GM12878 (cell line): ENCODE measurements at regions not wholly inside any gene's neighbourhood (a gene's known extent, or its start where the extent isn't known, plus 50 kb on each side); places are given as distances from the start of the nearest gene placed in this dataset.

ENCODE experiments used
- ATAC-seq: fragments of 200-7000 bp; cut with Tn5 transposase; 3 replicates; pipeline ENCODE4 v1.9.1; 2020; ENCODE audit warnings: mild to moderate bottlenecking, moderate library complexity
- BruUV-seq: library from RNA; stranded (reverse); fragments of 400-500 nt; replicated peaks from 2 replicates; lab custom pipeline; 2021; lab: Mats Ljungman, UMichigan
- CTCF ChIA-PET: fragments of 300-600 bp; sonication (Branson Sonifier 250); formaldehyde crosslinking; extraction: SDS; loops from one replicate; lab custom pipeline; 2021; ENCODE audit warnings: inconsistent platforms; lab: Yijun Ruan, JAX
- POLR2A ChIA-PET: fragments of 350-600 bp; formaldehyde crosslinking; extraction: SDS; loops from one replicate; lab custom pipeline; 2021; ENCODE audit warnings: inconsistent platforms; lab: Charles Lee
- RAD21 ChIA-PET: fragments of 300-600 bp; sonication (Branson Sonifier 250); formaldehyde crosslinking; loops from one replicate; lab custom pipeline; 2023; ENCODE audit warnings: antibody characterized with exemption; ENCODE audit not compliant: unreplicated experiment; lab: Charles Lee
- SMC1A ChIA-PET: fragments of 300-600 bp; sonication (Branson Sonifier 250); formaldehyde crosslinking; loops from one replicate; lab custom pipeline; 2023; ENCODE audit not compliant: unreplicated experiment, uncharacterized antibody; lab: Charles Lee
- DNase-seq: peaks from one replicate; pipeline ENCODE4 v3.0.0-alpha.2; 2011; ENCODE audit warnings: low read depth, low spot score
- FAIRE-seq: peaks from 3 replicates; lab custom pipeline; 2011; peaks lifted over from hg19 to GRCh38; lab: Jason Lieb, UNC
- H2AFZ ChIP-seq: 2 replicates; pipeline ENCODE4 v1.6.0; 2011; ENCODE audit warnings: low read depth, low read length, control low read depth; ENCODE audit not compliant: control insufficient read depth
- H3K27ac ChIP-seq: 2 replicates; pipeline ENCODE4 v1.5.1; 2011; ENCODE audit warnings: control low read depth; ENCODE audit not compliant: control insufficient read depth, insufficient read depth
- H3K27me3 ChIP-seq, 2 experiments: replicated peaks in 1 of 2; 2 replicates each; pipeline versions ENCODE4 v1.6.0 to v1.6.1; 2011; ENCODE audit warnings: low read length in 1 of 2; ENCODE audit not compliant: control insufficient read depth in 2 of 2, insufficient read depth in 2 of 2
- H3K36me3 ChIP-seq, 2 experiments: 2 replicates each; pipeline ENCODE4 v1.5.1; 2011; ENCODE audit warnings: low read length in 1 of 2; ENCODE audit not compliant: control insufficient read depth in 2 of 2, insufficient read depth in 2 of 2
- H3K4me1 ChIP-seq: 2 replicates; pipeline ENCODE4 v1.6.1; 2011; ENCODE audit warnings: mild to moderate bottlenecking, low read length, moderate library complexity, mixed read lengths; ENCODE audit not compliant: control insufficient read depth, insufficient read depth
- H3K4me2 ChIP-seq: 2 replicates; pipeline ENCODE4 v1.6.0; 2011; ENCODE audit warnings: control low read depth; ENCODE audit not compliant: control insufficient read depth, insufficient read depth
- H3K4me3 ChIP-seq: fragments of 200-600 bp; sonication (generic); 2 replicates; pipeline ENCODE4 v1.5.1; 2016
- H3K79me2 ChIP-seq: 2 replicates; pipeline ENCODE4 v1.6.0; 2011; ENCODE audit warnings: low read length; ENCODE audit not compliant: control insufficient read depth, insufficient read depth
- H3K9ac ChIP-seq: 2 replicates; pipeline ENCODE4 v1.8.0; 2011; ENCODE audit warnings: low read length, control low read depth, mixed read lengths; ENCODE audit not compliant: control insufficient read depth, insufficient read depth
- H3K9me3 ChIP-seq: replicated peaks from 3 replicates; pipeline ENCODE4 v1.5.1; 2011; ENCODE audit warnings: mild to moderate bottlenecking, low read length; ENCODE audit not compliant: control insufficient read depth, insufficient read depth
- H4K20me1 ChIP-seq: 2 replicates; pipeline ENCODE4 v1.6.0; 2011; ENCODE audit not compliant: control insufficient read depth, insufficient read depth
- ASH2L ChIP-seq: fragments of 300-600, 200-600 bp; sonication (generic); IDR thresholded peaks from 2 replicates; pipeline ENCODE4 v1.6.1; 2017; ENCODE audit warnings: low read depth, mild to moderate bottlenecking, borderline replicate concordance
- CEBPB ChIP-seq, 2 experiments: fragments of 150-350 bp in 1 of 2; IDR thresholded peaks; 2 replicates each; pipeline ENCODE4 v1.6.1; 2012 to 2014; ENCODE audit warnings: low read depth in 2 of 2, low read length in 2 of 2, borderline replicate concordance in 1 of 2, inconsistent platforms in 1 of 2
- CHD4 ChIP-seq: fragments of 200-600 bp; sonication (generic); IDR thresholded peaks from 2 replicates; pipeline ENCODE4 v1.6.1; 2016; ENCODE audit warnings: mild to moderate bottlenecking
- EED ChIP-seq: sonication (generic); IDR thresholded peaks from 2 replicates; pipeline ENCODE4 v1.6.1; 2016; ENCODE audit warnings: antibody characterized with exemption, low read depth
- MEF2B ChIP-seq: fragments of 450-650 bp; IDR thresholded peaks from 2 replicates; pipeline ENCODE4 v1.6.1; 2018; ENCODE audit warnings: mild to moderate bottlenecking, moderate library complexity; ENCODE audit not compliant: partially characterized antibody, poor library complexity, severe bottlenecking
- NR2C1 ChIP-seq: fragments of 450-650 bp; IDR thresholded peaks from 2 replicates; pipeline ENCODE4 v1.6.1; 2017; ENCODE audit warnings: antibody characterized with exemption, mild to moderate bottlenecking, moderate library complexity
- PAX5 ChIP-seq: IDR thresholded peaks from 2 replicates; pipeline ENCODE4 v1.6.1; 2011; ENCODE audit warnings: low read depth, low read length, borderline replicate concordance
- PRDM15 ChIP-seq: fragments of 450-650 bp; formaldehyde crosslinking; IDR thresholded peaks from 2 replicates; pipeline ENCODE4 v1.4.0; 2020; ENCODE audit warnings: mild to moderate bottlenecking, moderate library complexity
- SP1 ChIP-seq: IDR thresholded peaks from one replicate; pipeline ENCODE4 v1.6.1; 2011; ENCODE audit warnings: low read depth, low read length
- SPI1 ChIP-seq: IDR thresholded peaks from 2 replicates; pipeline ENCODE4 v1.6.1; 2011; ENCODE audit warnings: low read depth, mild to moderate bottlenecking, low read length, moderate library complexity, borderline replicate concordance; ENCODE audit not compliant: insufficient read depth
- SRF ChIP-seq, 2 experiments: IDR thresholded peaks; 2 replicates each; pipeline ENCODE4 v1.6.1; 2011; ENCODE audit warnings: low read depth in 2 of 2, low read length in 2 of 2, mild to moderate bottlenecking in 1 of 2, moderate library complexity in 1 of 2
- YBX1 ChIP-seq: fragments of 450-650 bp; IDR thresholded peaks from 2 replicates; pipeline ENCODE4 v1.6.1; 2016; ENCODE audit warnings: antibody characterized with exemption
- WGBS: methylation state at CpG from one replicate; pipeline ENCODE4 v1.1.6; 2016; ENCODE audit warnings: low lambda C conversion rate; ENCODE audit not compliant: insufficient replicate concordance, insufficient coverage; ENCODE audit errors: missing lambda C conversion rate; 5-methylcytosine and 5-hydroxymethylcytosine counted together
- in situ Hi-C: fragments of 300-500 bp; cut with MboI; formaldehyde crosslinking; loops from 9 replicates; pipeline ENCODE4 v1.14.3; 2018; ENCODE audit warnings: mixed read lengths
- intact Hi-C: fragments of 100-400 bp; cut with micrococcal nuclease; formaldehyde crosslinking; loops from one replicate; pipeline ENCODE4 v1.14.2; 2022; ENCODE audit not compliant: unreplicated experiment
- TF ChIP-seq, protein P1 (sequence below): fragments of 450-650 bp; IDR thresholded peaks from 2 replicates; pipeline ENCODE4 v1.6.1; 2018; ENCODE audit warnings: mild to moderate bottlenecking, low read depth, moderate library complexity; ENCODE audit not compliant: partially characterized antibody

DNA sequence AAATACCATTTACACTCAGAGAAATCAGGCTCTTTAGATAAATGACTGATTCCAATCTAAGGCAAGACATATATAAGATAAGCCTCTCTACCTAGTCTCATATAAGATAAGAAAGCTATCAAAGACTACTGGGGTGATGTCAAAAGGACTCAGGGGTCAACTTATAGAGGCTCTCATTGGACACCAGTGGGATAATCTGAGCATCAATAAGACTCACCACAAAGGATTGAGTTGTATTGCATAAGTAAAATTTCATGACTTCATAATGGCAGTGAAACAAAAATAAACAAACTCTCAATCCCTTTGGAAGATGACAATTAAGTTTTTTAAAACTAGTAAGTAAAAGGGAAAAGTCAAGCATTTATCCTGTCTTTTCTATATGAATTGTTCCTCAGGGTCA, 317.8 kb downstream of the SHQ1 start:
- Histone ChIP-seq H3K4me3 (no peak overlapping the region), H3K27me3 (no peaks in the 10 kb centered on the region), H3K79me2 (no peaks in the 10 kb centered on the region), H3K36me3 (no peaks in the 10 kb centered on the region), H3K9ac (no peak overlapping the region), H3K9me3 (no peaks in the 10 kb centered on the region), H3K4me1 (peaks cover 6% of the 10 kb centered on the region), H4K20me1 (no peaks in the 10 kb centered on the region; the same call in 1 of the 2 replicates), H2AFZ (no peak overlapping the region), H3K27ac (no peak overlapping the region), H3K4me2 (no peak overlapping the region)
- ChIA-PET POLR2A (no interaction called here), CTCF (no interaction called here), RAD21 (no interaction called here), SMC1A (no interaction called here)
- ATAC-seq (no peak), DNase-seq (no peak), FAIRE-seq (no peak)
- in situ Hi-C loops (no loop called here), intact Hi-C loops (no loop called here)
- TF ChIP-seq CEBPB (IDR thresholded peaks at IDR 0.05; ENCODE audit: borderline replicate concordance in 1 of 2, low read depth in 2 of 2, low read length in 2 of 2) = no peak
- no peak for TF ChIP-seq ASH2L
- TF ChIP-seq EED = no peak
- BruUV-seq = no TSS peak

DNA sequence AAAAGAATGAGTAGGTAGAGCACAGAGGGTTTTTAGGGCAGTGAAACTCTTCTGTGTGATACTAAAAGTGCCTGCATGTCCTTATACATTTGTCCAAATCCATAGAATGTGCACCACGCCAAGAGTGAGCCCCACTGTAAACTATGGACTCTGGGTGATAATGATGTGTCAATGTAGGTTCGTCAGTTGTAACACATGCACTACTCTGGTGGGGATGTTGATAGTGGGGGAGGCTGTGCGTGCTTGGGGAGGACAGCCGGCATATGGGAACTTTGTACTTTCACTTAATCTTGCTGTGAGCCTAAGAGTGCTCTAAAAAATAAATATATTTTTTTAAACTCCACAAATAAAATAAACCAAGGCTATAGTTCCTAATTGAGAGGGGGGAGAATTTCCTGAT, 319.2 kb downstream of the SHQ1 start:
- Histone ChIP-seq H4K20me1 (no peaks in the 10 kb centered on the region; the same call in 1 of the 2 replicates), H3K4me1 (peaks cover 6% of the 10 kb centered on the region), H3K27me3 (no peaks in the 10 kb centered on the region), H3K9me3 (no peaks in the 10 kb centered on the region), H3K9ac (no peak overlapping the region), H3K4me3 (no peak overlapping the region), H3K36me3 (no peaks in the 10 kb centered on the region), H3K4me2 (no peak overlapping the region), H3K27ac (no peak overlapping the region), H2AFZ (no peak overlapping the region), H3K79me2 (no peaks in the 10 kb centered on the region)
- DNase-seq (no peak), ATAC-seq (no peak), FAIRE-seq (no peak)
- ChIA-PET CTCF (interaction anchor here (1.2 kb wide), 1 partner anchor 39 kb away, joined by 3 read pairs; no protein-coding TSS in a partner anchor), POLR2A (no interaction called here), RAD21 (no interaction called here), SMC1A (no interaction called here)
- intact Hi-C loops (no loop called here), in situ Hi-C loops (no loop called here)
- no TSS peak for BruUV-seq
- WGBS = 41% methylated on average over 4 of the region's 4 CpGs
- TF ChIP-seq SP1 = no peak
- no peak for TF ChIP-seq MEF2B
- TF ChIP-seq PRDM15 (CRISPR knock-in tag) = no peak
- no peak for TF ChIP-seq SPI1
- no peak for TF ChIP-seq YBX1
- TF ChIP-seq PAX5 = no peak
- no peak for TF ChIP-seq NR2C1
- TF ChIP-seq SRF (IDR thresholded peaks at IDR 0.05; ENCODE audit: low read depth in 2 of 2, low read length in 2 of 2) = no peak
- no peak for TF ChIP-seq CHD4
- TF ChIP-seq, protein P1, sequence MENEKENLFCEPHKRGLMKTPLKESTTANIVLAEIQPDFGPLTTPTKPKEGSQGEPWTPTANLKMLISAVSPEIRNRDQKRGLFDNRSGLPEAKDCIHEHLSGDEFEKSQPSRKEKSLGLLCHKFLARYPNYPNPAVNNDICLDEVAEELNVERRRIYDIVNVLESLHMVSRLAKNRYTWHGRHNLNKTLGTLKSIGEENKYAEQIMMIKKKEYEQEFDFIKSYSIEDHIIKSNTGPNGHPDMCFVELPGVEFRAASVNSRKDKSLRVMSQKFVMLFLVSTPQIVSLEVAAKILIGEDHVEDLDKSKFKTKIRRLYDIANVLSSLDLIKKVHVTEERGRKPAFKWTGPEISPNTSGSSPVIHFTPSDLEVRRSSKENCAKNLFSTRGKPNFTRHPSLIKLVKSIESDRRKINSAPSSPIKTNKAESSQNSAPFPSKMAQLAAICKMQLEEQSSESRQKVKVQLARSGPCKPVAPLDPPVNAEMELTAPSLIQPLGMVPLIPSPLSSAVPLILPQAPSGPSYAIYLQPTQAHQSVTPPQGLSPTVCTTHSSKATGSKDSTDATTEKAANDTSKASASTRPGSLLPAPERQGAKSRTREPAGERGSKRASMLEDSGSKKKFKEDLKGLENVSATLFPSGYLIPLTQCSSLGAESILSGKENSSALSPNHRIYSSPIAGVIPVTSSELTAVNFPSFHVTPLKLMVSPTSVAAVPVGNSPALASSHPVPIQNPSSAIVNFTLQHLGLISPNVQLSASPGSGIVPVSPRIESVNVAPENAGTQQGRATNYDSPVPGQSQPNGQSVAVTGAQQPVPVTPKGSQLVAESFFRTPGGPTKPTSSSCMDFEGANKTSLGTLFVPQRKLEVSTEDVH = no peak
